Skeletal muscle cell (primary cell): ENCODE measurements at regions not wholly inside any gene's neighbourhood (a gene's known extent, or its start where the extent isn't known, plus 50 kb on each side); places are given as distances from the start of the nearest gene placed in this dataset.

Source experiments
- DNase-seq: peaks from one replicate; pipeline ENCODE4 v3.0.0-alpha.2; 2010; ENCODE audit warnings: low read depth
- H3K4me3 ChIP-seq: 2 replicates; pipeline ENCODE4 v1.5.1; 2011; ENCODE audit warnings: low read depth, mild to moderate bottlenecking, control low read depth, low read length, moderate library complexity

- no peak overlapping the region for H3K4me3 ChIP-seq
Measured at GRCh38 chr9:89756891-89757537, 152.2 kb downstream of the GADD45G start.

GRCh38 chr9:89757776-89758528, 153.1 kb downstream of the GADD45G start:
- no peak overlapping the region for H3K4me3 ChIP-seq
- DNase-seq: no peak

More at GRCh38 chr9:89756891-89757537, 152.2 kb downstream of the GADD45G start:
- no peak for DNase-seq

GRCh38 chr9:89759572-89759971, 154.8 kb downstream of the GADD45G start:
- DNase-seq: no peak
- no peak overlapping the region for H3K4me3 ChIP-seq

GRCh38 chr9:89760123-89760522, 155.3 kb downstream of the GADD45G start:
- H3K4me3 ChIP-seq: no peak overlapping the region

GRCh38 chr9:89764217-89764616, 159.4 kb downstream of the GADD45G start:
- no peak for DNase-seq
- no peak overlapping the region for H3K4me3 ChIP-seq

More at GRCh38 chr9:89760123-89760522, 155.3 kb downstream of the GADD45G start:
- DNase-seq: no peak

- no peak for DNase-seq
- H3K4me3 ChIP-seq: no peak overlapping the region
Measured at GRCh38 chr9:89765211-89765946, 160.6 kb downstream of the GADD45G start.

GRCh38 chr9:89766991-89767390, 162.2 kb downstream of the GADD45G start:
- no peak for DNase-seq
- no peak overlapping the region for H3K4me3 ChIP-seq

GRCh38 chr9:89768051-89768450, 163.2 kb downstream of the GADD45G start:
- no peak overlapping the region for H3K4me3 ChIP-seq
- no peak for DNase-seq

- no peak for DNase-seq
- H3K4me3 ChIP-seq: no peak overlapping the region
Measured at GRCh38 chr9:89768650-89769071, 163.8 kb downstream of the GADD45G start.

GRCh38 chr9:89770531-89771174, 165.8 kb downstream of the GADD45G start:
- DNase-seq: no peak
- no peak overlapping the region for H3K4me3 ChIP-seq

- H3K4me3 ChIP-seq: no peak overlapping the region
- no peak for DNase-seq
Measured at GRCh38 chr9:89771205-89771604, 166.4 kb downstream of the GADD45G start.

- no peak for DNase-seq
Measured at GRCh38 chr9:89773170-89773569, 168.4 kb downstream of the GADD45G start.

GRCh38 chr9:89774858-89775370, 170.1 kb downstream of the GADD45G start:
- no peak overlapping the region for H3K4me3 ChIP-seq
- DNase-seq: no peak

More at GRCh38 chr9:89773170-89773569, 168.4 kb downstream of the GADD45G start:
- no peak overlapping the region for H3K4me3 ChIP-seq

GRCh38 chr9:89775641-89776040, 170.8 kb downstream of the GADD45G start:
- no peak overlapping the region for H3K4me3 ChIP-seq
- no peak for DNase-seq

GRCh38 chr9:89776795-89777525, 172.1 kb downstream of the GADD45G start:
- DNase-seq: no peak
- no peak overlapping the region for H3K4me3 ChIP-seq

GRCh38 chr9:89777544-89777943, 172.7 kb downstream of the GADD45G start:
- H3K4me3 ChIP-seq: no peak overlapping the region
- DNase-seq: no peak

- H3K4me3 ChIP-seq: no peak overlapping the region
- no peak for DNase-seq
Measured at GRCh38 chr9:89778100-89779090, 173.6 kb downstream of the GADD45G start.
